Left kidney (tissue), 1 donor: ENCODE measurements at regions not wholly inside any gene's neighbourhood (a gene's known extent, or its start where the extent isn't known, plus 50 kb on each side); places are given as distances from the start of the nearest gene placed in this dataset.
A peak's percentile ranks its signal among the peaks of the same experiment; 100 is the strongest.

Experiments used
- DNase-seq: peaks from one replicate; pipeline ENCODE4 v3.0.0-alpha.2; 2013

- DNase-seq = no peak
Measured at GRCh38 chr3:7913283-7913682, 588.3 kb upstream of the LMCD1 start.

- no peak for DNase-seq
Measured at GRCh38 chr3:7915356-7915755, 586.3 kb upstream of the LMCD1 start.

- no peak for DNase-seq
Measured at GRCh38 chr3:7917443-7918151, 584.0 kb upstream of the LMCD1 start.

GRCh38 chr3:7920211-7920610, 581.4 kb upstream of the LMCD1 start:
- DNase-seq = no peak

GRCh38 chr3:7924228-7924627, 577.4 kb upstream of the LMCD1 start:
- DNase-seq = no peak

GRCh38 chr3:7927015-7927414, 574.6 kb upstream of the LMCD1 start:
- DNase-seq = no peak

GRCh38 chr3:7927864-7928263, 573.8 kb upstream of the LMCD1 start:
- no peak for DNase-seq

GRCh38 chr3:7929319-7929889, 572.2 kb upstream of the LMCD1 start:
- DNase-seq = no peak

- no peak for DNase-seq
Measured at GRCh38 chr3:7934362-7934761, 567.3 kb upstream of the LMCD1 start.

GRCh38 chr3:7947930-7948329, 553.7 kb upstream of the LMCD1 start:
- DNase-seq = no peak

GRCh38 chr3:7950890-7951289, 550.7 kb upstream of the LMCD1 start:
- DNase-seq = no peak

- no peak for DNase-seq
Measured at GRCh38 chr3:7953449-7954014, 548.1 kb upstream of the LMCD1 start.

- DNase-seq = no peak
Measured at GRCh38 chr3:7957024-7957423, 544.6 kb upstream of the LMCD1 start.

GRCh38 chr3:7959094-7959493, 542.5 kb upstream of the LMCD1 start:
- no peak for DNase-seq

- DNase-seq = no peak
Measured at GRCh38 chr3:7960601-7961000, 541.0 kb upstream of the LMCD1 start.

GRCh38 chr3:7962301-7962700, 539.3 kb upstream of the LMCD1 start:
- no peak for DNase-seq

- DNase-seq = no peak
Measured at GRCh38 chr3:7964899-7965298, 536.7 kb upstream of the LMCD1 start.

- no peak for DNase-seq
Measured at GRCh38 chr3:7973006-7973405, 528.6 kb upstream of the LMCD1 start.

- peak; percentile 18 for DNase-seq
Measured at GRCh38 chr3:7977245-7978086, 524.2 kb upstream of the LMCD1 start.

- DNase-seq = no peak
Measured at GRCh38 chr3:7978087-7978422, 523.6 kb upstream of the LMCD1 start.

GRCh38 chr3:7982126-7982525, 519.5 kb upstream of the LMCD1 start:
- no peak for DNase-seq

- peak; percentile 18 for DNase-seq
Measured at GRCh38 chr3:7999384-7999783, 502.2 kb upstream of the LMCD1 start.

- DNase-seq = no peak
Measured at GRCh38 chr3:8001307-8001706, 500.3 kb upstream of the LMCD1 start.
